ENCODE measurements at regions not wholly inside any gene's neighbourhood (a gene's known extent, or its start where the extent isn't known, plus 50 kb on each side); places are given as distances from the start of the nearest gene placed in this dataset.
A peak's percentile ranks its signal among the peaks of the same experiment; 100 is the strongest.

- no peak overlapping the region for H3K4me3 ChIP-seq
- H3K27ac ChIP-seq, result no peak overlapping the region
Observed at GRCh38 chr14:85400678-85401077, 129.3 kb upstream of the FLRT2 start.

GRCh38 chr14:85401384-85401783 is 128.6 kb upstream of the FLRT2 start:
- Histone ChIP-seq H3K4me3 (no peak overlapping the region), H3K27ac (no peak overlapping the region)

GRCh38 chr14:85402569-85403162 is 127.3 kb upstream of the FLRT2 start:
- no peak overlapping the region for H3K27ac ChIP-seq
- H3K4me3 ChIP-seq, result no peak overlapping the region

- H3K27ac ChIP-seq, result no peak overlapping the region
- no peak overlapping the region for H3K4me3 ChIP-seq
Observed at GRCh38 chr14:85409481-85410210, 120.3 kb upstream of the FLRT2 start.

- no peak overlapping the region for H3K4me3 ChIP-seq
- no peak overlapping the region for H3K27ac ChIP-seq
Observed at GRCh38 chr14:85412756-85413155, 117.2 kb upstream of the FLRT2 start.

- Histone ChIP-seq H3K4me3 (no peak overlapping the region), H3K27ac (peak overlapping the region in 3 of 21 experiments; percentile 14 to 48 (median 42))
Observed at GRCh38 chr14:85413836-85414526, 116.0 kb upstream of the FLRT2 start.

- H3K4me3 ChIP-seq, result peak overlapping the region in 1 of 7 experiments; percentile 10
Observed at GRCh38 chr14:85415015-85415712, 114.8 kb upstream of the FLRT2 start.

GRCh38 chr14:85416771-85417170 is 113.2 kb upstream of the FLRT2 start:
- no peak overlapping the region for H3K4me3 ChIP-seq
- peak overlapping the region in 5 of 21 experiments; percentile 5 to 74 (median 10) for H3K27ac ChIP-seq

More at GRCh38 chr14:85415015-85415712, 114.8 kb upstream of the FLRT2 start:
- H3K27ac ChIP-seq, result peak overlapping the region in 16 of 21 experiments; percentile 8 to 63 (median 43)

GRCh38 chr14:85417396-85417795 is 112.5 kb upstream of the FLRT2 start:
- peak overlapping the region in 1 of 21 experiments; percentile 7 for H3K27ac ChIP-seq

GRCh38 chr14:85418721-85419120 is 111.2 kb upstream of the FLRT2 start:
- Histone ChIP-seq H3K4me3 (no peak overlapping the region), H3K27ac (no peak overlapping the region)

More at GRCh38 chr14:85417396-85417795, 112.5 kb upstream of the FLRT2 start:
- H3K4me3 ChIP-seq, result no peak overlapping the region

GRCh38 chr14:85420278-85420677 is 109.7 kb upstream of the FLRT2 start:
- Histone ChIP-seq H3K27ac (no peak overlapping the region), H3K4me3 (no peak overlapping the region)

- Histone ChIP-seq H3K4me3 (no peak overlapping the region), H3K27ac (no peak overlapping the region)
Observed at GRCh38 chr14:85420707-85421106, 109.2 kb upstream of the FLRT2 start.

- Histone ChIP-seq H3K4me3 (no peak overlapping the region), H3K27ac (no peak overlapping the region)
Observed at GRCh38 chr14:85421186-85421877, 108.6 kb upstream of the FLRT2 start.

- Histone ChIP-seq H3K4me3 (no peak overlapping the region), H3K27ac (no peak overlapping the region)
Observed at GRCh38 chr14:85423889-85424288, 106.1 kb upstream of the FLRT2 start.

- no peak overlapping the region for H3K4me3 ChIP-seq
- H3K27ac ChIP-seq, result no peak overlapping the region
Observed at GRCh38 chr14:85425507-85425906, 104.4 kb upstream of the FLRT2 start.

- no peak overlapping the region for H3K27ac ChIP-seq
- H3K4me3 ChIP-seq, result no peak overlapping the region
Observed at GRCh38 chr14:85426068-85426935, 103.6 kb upstream of the FLRT2 start.

- H3K27ac ChIP-seq, result no peak overlapping the region
- H3K4me3 ChIP-seq, result no peak overlapping the region
Observed at GRCh38 chr14:85428926-85429325, 101.0 kb upstream of the FLRT2 start.

GRCh38 chr14:85437148-85437547 is 92.8 kb upstream of the FLRT2 start:
- Histone ChIP-seq H3K27ac (peak overlapping the region in 4 of 21 experiments; percentile 52 to 75 (median 62)), H3K4me3 (no peak overlapping the region)

GRCh38 chr14:85438001-85438400 is 91.9 kb upstream of the FLRT2 start:
- peak overlapping the region in 7 of 21 experiments; percentile 1 to 75 (median 52) for H3K27ac ChIP-seq
- H3K4me3 ChIP-seq, result no peak overlapping the region
